Kidney epithelial cell (primary cell): ENCODE measurements at regions not wholly inside any gene's neighbourhood (a gene's known extent, or its start where the extent isn't known, plus 50 kb on each side); places are given as distances from the start of the nearest gene placed in this dataset.
"Not testable (repeated sequence)": the region's sequence is repeated elsewhere in the genome, so short reads cannot be mapped to it uniquely, and the experiment has no call there.

Source experiments
- DNase-seq: peaks from one replicate; pipeline ENCODE4 v3.0.0-alpha.2; 2010; ENCODE audit warnings: low read depth
- H3K27me3 ChIP-seq: 2 replicates; pipeline ENCODE4 v1.6.0; 2011; ENCODE audit warnings: low read length; ENCODE audit not compliant: control insufficient read depth, insufficient read depth
- H3K36me3 ChIP-seq: 2 replicates; pipeline ENCODE4 v1.5.1; 2011; ENCODE audit warnings: low read length; ENCODE audit not compliant: control insufficient read depth, insufficient read depth
- H3K4me3 ChIP-seq: 2 replicates; pipeline ENCODE4 v1.5.1; 2011; ENCODE audit warnings: low read depth, mild to moderate bottlenecking, control low read depth, low read length
- TF ChIP-seq, protein P1 (sequence below): IDR thresholded peaks from 2 replicates; pipeline ENCODE4 v1.5.1; 2011; ENCODE audit warnings: mild to moderate bottlenecking, moderate library complexity, low read length, control low read depth, inconsistent platforms; ENCODE audit not compliant: insufficient read depth, poor library complexity, severe bottlenecking

DNA sequence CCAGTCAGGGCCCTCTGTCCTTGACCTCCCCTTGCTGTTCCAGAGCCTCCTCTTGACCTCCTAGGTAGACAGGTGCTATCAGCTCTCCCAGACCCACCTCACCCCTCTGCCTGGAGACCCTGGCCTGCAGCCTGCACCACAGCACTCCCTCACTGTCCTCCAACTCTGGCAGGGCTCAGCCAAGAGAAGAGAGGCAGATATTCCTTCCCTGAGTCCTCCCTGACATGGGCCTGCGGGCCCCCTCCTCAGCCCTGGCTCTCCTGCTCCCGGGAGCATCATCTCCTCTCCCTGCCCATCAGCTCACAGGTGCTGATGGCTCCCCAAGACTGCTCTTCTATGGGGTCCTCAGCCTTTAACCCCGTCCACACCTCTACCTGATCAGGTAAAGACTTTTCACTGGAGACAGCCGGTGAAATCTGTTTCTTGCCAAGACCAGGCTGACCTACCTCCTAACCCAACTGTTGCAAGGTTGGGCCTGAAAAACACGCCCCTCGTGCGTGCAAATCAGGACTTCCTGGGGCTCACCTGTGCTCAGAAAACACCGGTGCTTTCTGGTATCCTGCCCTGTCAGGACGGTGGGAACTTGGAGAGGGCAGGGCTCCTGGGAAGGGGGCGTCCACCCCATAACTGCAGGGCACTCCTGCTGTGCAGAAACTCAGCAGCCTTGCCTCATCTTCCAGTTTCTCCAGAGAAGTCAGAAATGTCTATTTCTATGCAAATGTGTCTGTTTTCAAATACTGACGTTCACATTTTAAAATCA is 160.7 kb downstream of the SHANK2 start:
- no peaks in the 10 kb centered on the region for H3K36me3 ChIP-seq
- no peaks in the 10 kb centered on the region for H3K27me3 ChIP-seq
- no peak for DNase-seq
- TF ChIP-seq, protein P1, sequence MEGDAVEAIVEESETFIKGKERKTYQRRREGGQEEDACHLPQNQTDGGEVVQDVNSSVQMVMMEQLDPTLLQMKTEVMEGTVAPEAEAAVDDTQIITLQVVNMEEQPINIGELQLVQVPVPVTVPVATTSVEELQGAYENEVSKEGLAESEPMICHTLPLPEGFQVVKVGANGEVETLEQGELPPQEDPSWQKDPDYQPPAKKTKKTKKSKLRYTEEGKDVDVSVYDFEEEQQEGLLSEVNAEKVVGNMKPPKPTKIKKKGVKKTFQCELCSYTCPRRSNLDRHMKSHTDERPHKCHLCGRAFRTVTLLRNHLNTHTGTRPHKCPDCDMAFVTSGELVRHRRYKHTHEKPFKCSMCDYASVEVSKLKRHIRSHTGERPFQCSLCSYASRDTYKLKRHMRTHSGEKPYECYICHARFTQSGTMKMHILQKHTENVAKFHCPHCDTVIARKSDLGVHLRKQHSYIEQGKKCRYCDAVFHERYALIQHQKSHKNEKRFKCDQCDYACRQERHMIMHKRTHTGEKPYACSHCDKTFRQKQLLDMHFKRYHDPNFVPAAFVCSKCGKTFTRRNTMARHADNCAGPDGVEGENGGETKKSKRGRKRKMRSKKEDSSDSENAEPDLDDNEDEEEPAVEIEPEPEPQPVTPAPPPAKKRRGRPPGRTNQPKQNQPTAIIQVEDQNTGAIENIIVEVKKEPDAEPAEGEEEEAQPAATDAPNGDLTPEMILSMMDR, result no peak
- no peak overlapping the region for H3K4me3 ChIP-seq

DNA sequence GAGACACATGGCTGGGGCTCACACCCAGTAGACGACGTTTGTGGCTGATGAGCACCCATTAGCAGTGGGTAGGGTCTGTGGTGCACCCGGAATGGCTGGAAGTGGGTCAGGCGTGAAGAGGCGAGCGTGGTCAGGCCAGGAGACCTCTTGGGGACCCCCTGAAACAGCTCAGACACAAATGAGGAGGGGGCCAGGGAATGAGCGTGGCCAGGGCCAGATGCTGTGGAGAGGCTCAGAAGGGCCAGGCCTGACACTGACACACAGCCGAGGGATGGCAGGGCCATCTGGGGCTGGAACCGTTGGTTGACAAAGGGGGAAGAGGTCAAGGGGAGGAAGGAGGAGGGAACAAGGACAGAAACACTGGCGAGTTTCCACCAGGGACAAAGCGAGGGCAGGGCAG is 162.8 kb downstream of the SHANK2 start:
- H3K4me3 ChIP-seq, result no peak overlapping the region
- TF ChIP-seq, protein P1, result no peak
- H3K36me3 ChIP-seq, result no peaks in the 10 kb centered on the region
- H3K27me3 ChIP-seq, result no peaks in the 10 kb centered on the region
- DNase-seq, result no peak

DNA sequence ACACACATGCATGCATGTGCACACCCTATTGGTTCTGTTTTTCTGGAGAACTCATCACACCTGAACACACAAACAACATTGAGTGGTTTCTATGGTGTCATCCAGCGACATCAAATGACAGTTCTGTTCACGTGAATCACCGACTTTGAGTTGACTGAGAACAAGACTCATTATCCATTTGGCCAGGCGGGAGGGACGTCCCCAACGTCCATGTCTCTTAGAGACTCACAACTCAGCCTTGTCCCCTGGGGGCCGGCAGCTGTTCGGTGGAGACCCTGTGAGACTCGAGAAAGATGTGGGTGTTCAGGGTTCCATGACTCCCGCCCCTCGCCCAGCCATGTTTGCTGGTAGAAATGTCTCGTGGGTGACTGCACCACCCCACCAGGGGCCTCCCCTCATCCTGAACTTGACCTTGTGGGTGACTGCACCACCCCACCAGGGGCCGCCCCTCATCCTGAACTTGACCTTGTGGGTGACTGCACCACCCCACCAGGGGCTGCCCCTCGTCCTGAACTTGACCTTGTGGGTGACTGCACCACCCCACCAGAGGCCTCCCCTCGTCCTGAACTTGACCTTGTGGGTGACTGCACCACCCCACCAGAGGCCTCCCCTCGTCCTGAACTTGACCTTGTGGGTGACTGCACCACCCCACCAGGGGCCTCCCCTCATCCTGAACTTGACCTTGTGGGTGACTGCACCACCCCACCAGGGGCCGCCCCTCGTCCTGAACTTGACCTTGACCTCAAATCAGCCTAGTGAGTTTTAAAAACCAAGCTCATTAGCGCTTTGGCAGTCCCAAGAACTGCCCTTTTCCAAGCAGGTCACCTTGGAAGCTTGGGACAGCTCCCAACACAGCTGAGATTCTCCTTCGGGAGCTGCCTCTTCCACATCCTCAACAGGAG is 163.8 kb downstream of the SHANK2 start:
- H3K4me3 ChIP-seq, H3K36me3 ChIP-seq, H3K27me3 ChIP-seq, DNase-seq: not testable (repeated sequence)

DNA sequence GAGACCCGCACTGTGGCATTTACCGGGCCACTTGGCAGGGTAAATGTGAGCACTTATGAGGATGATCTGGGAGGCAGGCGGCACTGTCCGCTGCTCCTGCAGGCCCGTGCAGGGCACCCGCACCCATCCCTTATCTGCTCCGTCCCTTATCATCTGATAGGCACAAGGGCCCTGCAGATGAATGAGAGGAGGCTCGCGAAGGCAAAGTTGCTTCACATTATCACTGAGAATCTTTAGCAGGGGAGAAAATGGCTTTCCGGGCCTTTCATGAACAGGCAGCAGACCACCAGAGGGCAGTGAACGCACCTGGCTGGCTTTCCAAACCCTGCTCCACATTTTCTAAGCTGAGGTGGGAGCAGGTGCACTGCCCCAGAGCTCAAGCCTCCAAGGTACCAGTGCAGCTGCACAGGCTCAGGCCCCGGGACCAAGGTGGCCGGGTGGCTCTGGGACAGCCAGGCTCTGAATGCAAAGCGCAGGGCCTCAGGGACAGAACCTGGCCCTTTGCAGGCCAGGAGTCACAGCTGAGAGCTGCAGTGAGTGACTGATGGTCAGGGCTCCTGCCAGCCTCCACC is 165.6 kb downstream of the SHANK2 start:
- no peak for DNase-seq
- Histone ChIP-seq H3K27me3 (no peaks in the 10 kb centered on the region), H3K36me3 (no peaks in the 10 kb centered on the region), H3K4me3 (no peak overlapping the region)
- TF ChIP-seq, protein P1, result peak; percentile 82

DNA sequence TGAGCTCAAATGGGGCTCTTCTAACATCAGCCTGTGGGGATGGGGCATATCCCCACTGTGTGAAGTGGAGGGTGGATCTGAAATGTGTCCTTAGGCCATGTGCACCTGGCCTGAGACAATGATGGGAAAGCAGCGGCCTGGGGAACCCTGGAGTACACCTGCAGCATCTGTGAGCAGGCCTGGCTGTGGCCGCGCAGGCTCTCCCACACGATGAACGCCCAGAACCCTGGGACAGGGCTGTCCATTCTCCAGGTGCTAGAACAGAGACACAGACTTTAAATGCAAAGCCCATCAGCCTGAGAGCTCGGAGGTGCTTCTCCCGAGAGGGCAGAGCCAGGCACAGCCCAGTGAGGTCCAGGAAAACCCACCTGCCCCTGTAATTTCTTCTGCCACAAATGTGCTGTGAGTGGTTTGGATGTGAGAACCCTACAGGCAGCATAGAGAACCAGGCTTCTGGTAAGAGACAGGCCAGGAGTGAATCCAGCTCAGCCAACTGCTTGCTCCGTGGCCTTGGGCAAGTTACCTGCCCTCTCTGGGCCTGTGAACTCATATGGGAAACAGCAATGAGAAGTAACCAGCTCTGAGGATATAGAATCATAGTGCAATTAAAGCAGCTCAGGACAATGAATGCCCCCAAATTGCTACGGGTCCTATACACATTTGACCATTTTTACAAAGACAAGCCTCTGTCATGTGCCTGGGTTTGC is 167.9 kb downstream of the SHANK2 start:
- Histone ChIP-seq H3K27me3 (no peaks in the 10 kb centered on the region), H3K4me3 (no peak overlapping the region), H3K36me3 (no peaks in the 10 kb centered on the region)
- TF ChIP-seq, protein P1, result no peak
- no peak for DNase-seq

DNA sequence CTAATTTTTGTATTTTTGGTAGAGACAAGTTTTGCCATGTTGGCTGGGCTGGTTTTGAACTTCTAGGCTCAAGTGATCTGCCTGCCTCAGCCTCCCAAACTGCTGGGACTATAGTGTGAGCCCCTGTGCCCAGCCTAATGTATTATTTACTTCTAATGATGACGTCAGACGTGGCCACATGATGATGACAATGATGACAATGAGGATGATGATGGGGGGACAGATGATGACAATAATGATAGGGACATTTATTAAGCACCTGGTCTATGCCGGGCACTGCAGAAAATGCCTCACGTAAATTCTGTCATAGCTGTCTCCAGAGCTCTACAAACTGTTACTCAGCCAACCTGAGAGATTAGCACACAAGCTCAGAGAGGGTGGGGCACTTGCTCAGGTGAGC is 169.3 kb downstream of the SHANK2 start:
- Histone ChIP-seq H3K4me3 (no peak overlapping the region), H3K27me3 (no peaks in the 10 kb centered on the region), H3K36me3 (no peaks in the 10 kb centered on the region)
- DNase-seq, result no peak
- TF ChIP-seq, protein P1, result no peak
